D721Med (cell line): ENCODE measurements at regions not wholly inside any gene's neighbourhood (a gene's known extent, or its start where the extent isn't known, plus 50 kb on each side); places are given as distances from the start of the nearest gene placed in this dataset.
"Not testable (repeated sequence)": the region's sequence is repeated elsewhere in the genome, so short reads cannot be mapped to it uniquely, and the experiment has no call there.

Source experiments
- DNase-seq: peaks from one replicate; pipeline ENCODE4 v3.0.0; 2011; ENCODE audit warnings: low spot score; ENCODE audit not compliant: insufficient read length
- FAIRE-seq: peaks from 2 replicates; lab custom pipeline; 2011; peaks lifted over from hg19 to GRCh38; lab: Jason Lieb, UNC
- CTCF ChIP-seq: IDR thresholded peaks from 2 replicates; pipeline ENCODE4 v1.5.1; 2012; ENCODE audit warnings: mild to moderate bottlenecking, control low read depth; ENCODE audit not compliant: insufficient read depth; ENCODE audit errors: missing control alignments

GRCh38 chr3:109430911-109431563 lies 93.7 kb upstream of the DPPA4 start:
- no peak for TF ChIP-seq CTCF
- DNase-seq (no peak), FAIRE-seq (no peak)

GRCh38 chr3:109413049-109413448 lies 75.7 kb upstream of the DPPA4 start:
- DNase-seq (no peak), FAIRE-seq (no peak)
- TF ChIP-seq CTCF = no peak

- no peak for DNase-seq
- FAIRE-seq = no peak
- no peak for TF ChIP-seq CTCF
Observed at GRCh38 chr3:109411547-109411946, 74.2 kb upstream of the DPPA4 start.

- TF ChIP-seq CTCF = no peak
- DNase-seq (no peak), FAIRE-seq (no peak)
Observed at GRCh38 chr3:109396806-109397205, 59.5 kb upstream of the DPPA4 start.

- DNase-seq, FAIRE-seq: not testable (repeated sequence)
Observed at GRCh38 chr3:109393728-109394127, 56.4 kb upstream of the DPPA4 start.

- FAIRE-seq = no peak
- DNase-seq = no peak
- TF ChIP-seq CTCF = no peak
Observed at GRCh38 chr3:109392293-109392692, 54.9 kb upstream of the DPPA4 start.

GRCh38 chr3:109387621-109388020 lies 50.3 kb upstream of the DPPA4 start:
- TF ChIP-seq CTCF = no peak
- DNase-seq (no peak), FAIRE-seq (no peak)
